HFF-Myc (cell line): ENCODE measurements at regions not wholly inside any gene's neighbourhood (a gene's known extent, or its start where the extent isn't known, plus 50 kb on each side); places are given as distances from the start of the nearest gene placed in this dataset.

Experiments used
- DNase-seq: peaks from one replicate; pipeline ENCODE4 v3.0.0-alpha.2; 2011; ENCODE audit warnings: low read depth; ENCODE audit errors: extremely low read depth
- H3K4me3 ChIP-seq: replicated peaks from 2 replicates; pipeline ENCODE4 v1.5.1; 2011; ENCODE audit warnings: low read depth, mild to moderate bottlenecking, control low read depth, low read length
- CTCF ChIP-seq: IDR thresholded peaks from 2 replicates; pipeline ENCODE4 v1.5.1; 2012; ENCODE audit warnings: mild to moderate bottlenecking, low read depth, low read length, control low read depth; ENCODE audit errors: missing control alignments

GRCh38 chr1:30418061-30418938 lies 305.1 kb downstream of the MATN1 start:
- TF ChIP-seq CTCF = no peak
- DNase-seq = no peak
- H3K4me3 ChIP-seq = no peak overlapping the region

GRCh38 chr1:30417701-30418046 lies 305.7 kb downstream of the MATN1 start:
- no peak for DNase-seq
- H3K4me3 ChIP-seq = no peak overlapping the region
- TF ChIP-seq CTCF = no peak

- no peak overlapping the region for H3K4me3 ChIP-seq
- DNase-seq = no peak
- no peak for TF ChIP-seq CTCF
These were observed 306.2 kb downstream of the MATN1 start for GRCh38 chr1:30417001-30417700.

GRCh38 chr1:30416221-30416820 lies 307.1 kb downstream of the MATN1 start:
- no peak for TF ChIP-seq CTCF
- no peak for DNase-seq
- H3K4me3 ChIP-seq = no peak overlapping the region

GRCh38 chr1:30415171-30415940 lies 308.0 kb downstream of the MATN1 start:
- H3K4me3 ChIP-seq = no peak overlapping the region
- DNase-seq = no peak
- no peak for TF ChIP-seq CTCF

- no peak overlapping the region for H3K4me3 ChIP-seq
- TF ChIP-seq CTCF = no peak
- DNase-seq = no peak
These were observed 308.6 kb downstream of the MATN1 start for GRCh38 chr1:30414851-30415165.
